Esophagus muscularis mucosa (tissue), 4 donors: ENCODE measurements at regions not wholly inside any gene's neighbourhood (a gene's known extent, or its start where the extent isn't known, plus 50 kb on each side); places are given as distances from the start of the nearest gene placed in this dataset.

ENCODE experiments used
- DNase-seq: peaks from one replicate; pipeline ENCODE4 v3.0.0-alpha.2; 2017; ENCODE audit errors: extremely low spot score
- H3K27ac ChIP-seq, 4 donors: fragments of 200-600 bp; sonication (generic); replicated peaks in 1 of 4; 1 replicate in 3 of 4; 2 replicates in 1 of 4; pipeline ENCODE4 v1.5.1; 2016 to 2019; ENCODE audit warnings: mild to moderate bottlenecking in 1 of 4
- H3K27me3 ChIP-seq, 4 donors: fragments of 200-600 bp; sonication (generic); one replicate each; pipeline versions ENCODE4 v1.5.1 to v1.6.0; 2016 to 2019
- H3K36me3 ChIP-seq, 4 donors: fragments of 200-600 bp; sonication (generic); one replicate each; pipeline ENCODE4 v1.5.1; 2016 to 2019
- H3K4me1 ChIP-seq, 4 donors: fragments of 200-600 bp; sonication (generic); one replicate each; pipeline ENCODE4 v1.5.1; 2016 to 2019
- H3K4me3 ChIP-seq, 4 donors: fragments of 200-600 bp; sonication (generic); 1 replicate in 2 of 4; 2 replicates in 2 of 4; pipeline ENCODE4 v1.5.1; 2016 to 2019; ENCODE audit warnings: mild to moderate bottlenecking in 4 of 4, moderate library complexity in 1 of 4
- H3K9me3 ChIP-seq, 4 donors: fragments of 200-600 bp; sonication (generic); 1 replicate in 3 of 4; 2 replicates in 1 of 4; pipeline ENCODE4 v1.5.1; 2016 to 2019
- CTCF ChIP-seq, 3 experiments: fragments of 200-600 bp in 2 of 3; fragments of 450-650 bp in 1 of 3; sonication (generic) in 2 of 3; IDR thresholded peaks; one replicate each; pipeline ENCODE4 v1.5.1; 2017 to 2019; ENCODE audit warnings: antibody characterized with exemption in 3 of 3, mild to moderate bottlenecking in 2 of 3, moderate library complexity in 1 of 3
- EP300 ChIP-seq: sonication (generic); formaldehyde crosslinking; IDR thresholded peaks from one replicate; pipeline ENCODE4 v1.6.1; 2017; ENCODE audit warnings: antibody characterized with exemption
- POLR2A ChIP-seq: fragments of 450-650 bp; IDR thresholded peaks from one replicate; pipeline ENCODE4 v1.6.1; 2017; ENCODE audit warnings: antibody characterized with exemption, moderate library complexity, mild to moderate bottlenecking, low read depth
- POLR2AphosphoS5 ChIP-seq, 2 donors: sonication (generic); formaldehyde crosslinking; IDR thresholded peaks; one replicate each; pipeline ENCODE4 v1.6.1; 2017; ENCODE audit warnings: antibody characterized with exemption in 2 of 2
- WGBS: methylation state at CpG from one replicate; pipeline ENCODE4 v1.1.5; 2018; 5-methylcytosine and 5-hydroxymethylcytosine counted together
- intact Hi-C: fragments of 100-400 bp; cut with DNase I; formaldehyde crosslinking; loops from one replicate; pipeline ENCODE4 v1.15.1; 2023

GRCh38 chr4:77309496-77309895 lies 152.5 kb downstream of the CCNG2 start:
- TF ChIP-seq EP300, result no peak
- TF ChIP-seq POLR2AphosphoS5 (IDR thresholded peaks at IDR 0.05), result no peak
- TF ChIP-seq CTCF (IDR thresholded peaks at IDR 0.05), result no peak
- TF ChIP-seq POLR2A, result no peak
- intact Hi-C loops, result no loop called here
- 62% methylated on average over 2 of the region's 2 CpGs for WGBS
- no peak for DNase-seq
- no peaks in the 10 kb centered on the region for H3K27me3 ChIP-seq
- H3K27ac ChIP-seq, result no peak overlapping the region
- H3K4me1 ChIP-seq, result no peaks in the 10 kb centered on the region
- H3K36me3 ChIP-seq, result no peaks in the 10 kb centered on the region
- no peak overlapping the region for H3K4me3 ChIP-seq
- peaks cover 0 to 4% (median 0%) of the 10 kb centered on the region in 4 donors for H3K9me3 ChIP-seq

DNA sequence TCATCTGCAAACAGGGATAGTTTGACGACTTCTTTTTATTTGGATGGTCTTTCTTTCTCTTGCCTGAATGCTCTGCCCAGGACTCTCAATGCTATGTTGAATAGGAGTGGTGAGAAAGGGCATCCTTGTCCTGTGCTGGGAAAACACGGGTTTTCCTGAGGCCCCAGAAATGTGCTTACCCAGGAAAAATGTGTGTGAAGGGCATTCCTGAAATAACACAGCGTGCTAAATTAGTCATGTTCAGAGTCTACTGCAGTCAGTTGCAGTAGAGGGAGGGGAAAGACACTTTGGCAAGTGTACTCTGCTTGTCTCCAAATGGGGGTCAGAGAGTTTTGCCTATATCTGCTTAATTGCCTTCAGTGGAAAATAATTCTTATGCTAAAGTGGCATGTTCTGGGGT lies 153.9 kb downstream of the CCNG2 start:
- intact Hi-C loops, result no loop called here
- DNase-seq, result no peak
- 28% methylated on average over 2 of the region's 3 CpGs for WGBS
- Histone ChIP-seq H3K27me3 (no peaks in the 10 kb centered on the region), H3K9me3 (peaks cover 0 to 4% (median 0%) of the 10 kb centered on the region in 4 donors), H3K4me1 (no peaks in the 10 kb centered on the region), H3K4me3 (no peak overlapping the region), H3K36me3 (no peaks in the 10 kb centered on the region), H3K27ac (no peak overlapping the region)
- TF ChIP-seq POLR2AphosphoS5 (IDR thresholded peaks at IDR 0.05) (no peak), CTCF (IDR thresholded peaks at IDR 0.05) (no peak), EP300 (no peak), POLR2A (no peak)

DNA sequence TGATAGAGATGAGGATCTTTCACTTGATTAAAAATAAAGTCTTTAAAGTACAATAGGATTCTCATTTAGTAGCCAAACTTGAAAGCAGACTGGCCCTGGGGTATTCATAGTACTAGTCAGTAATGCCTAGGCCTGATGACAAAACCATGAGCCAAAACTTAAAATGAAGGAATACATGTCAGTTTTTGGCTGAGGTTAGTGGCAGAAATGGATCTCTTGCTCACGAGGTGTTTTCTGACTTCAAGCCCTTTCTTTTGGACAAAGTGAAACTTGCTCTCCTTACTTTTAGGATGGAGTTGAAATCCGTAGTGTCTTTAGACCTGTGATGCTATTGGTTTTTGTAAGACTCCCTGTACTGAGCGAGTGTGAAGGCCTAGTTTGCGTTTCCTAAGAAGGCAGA lies 157.7 kb downstream of the CCNG2 start:
- Histone ChIP-seq H3K27ac (no peak overlapping the region), H3K4me3 (no peak overlapping the region), H3K27me3 (no peaks in the 10 kb centered on the region), H3K9me3 (peaks cover 0 to 8% (median 2%) of the 10 kb centered on the region in 4 donors), H3K4me1 (no peaks in the 10 kb centered on the region), H3K36me3 (no peaks in the 10 kb centered on the region)
- 78% methylated on average over 4 of the region's 4 CpGs for WGBS
- TF ChIP-seq POLR2AphosphoS5 (IDR thresholded peaks at IDR 0.05), result no peak
- TF ChIP-seq EP300, result no peak
- no peak for TF ChIP-seq POLR2A
- no peak for TF ChIP-seq CTCF (IDR thresholded peaks at IDR 0.05)
- DNase-seq, result peak; percentile 14
- intact Hi-C loops, result no loop called here

GRCh38 chr4:77327151-77327550 lies 170.1 kb downstream of the CCNG2 start:
- intact Hi-C loops, result no loop called here
- no peak for DNase-seq
- no peak for TF ChIP-seq CTCF (IDR thresholded peaks at IDR 0.05)
- Histone ChIP-seq H3K9me3 (peaks cover 0 to 9% (median 2%) of the 10 kb centered on the region in 4 donors), H3K4me1 (no peaks in the 10 kb centered on the region), H3K27ac (no peak overlapping the region), H3K27me3 (peaks cover 0 to 12% (median 0%) of the 10 kb centered on the region in 4 donors), H3K36me3 (no peaks in the 10 kb centered on the region), H3K4me3 (no peak overlapping the region)
- WGBS, result 64% methylated on average over 6 of the region's 6 CpGs

GRCh38 chr4:77332696-77333270 lies 175.8 kb downstream of the CCNG2 start:
- Histone ChIP-seq H3K36me3 (no peaks in the 10 kb centered on the region), H3K9me3 (peaks cover 0 to 30% (median 17%) of the 10 kb centered on the region in 4 donors), H3K4me3 (no peak overlapping the region), H3K27me3 (peaks cover 0 to 4% (median 0%) of the 10 kb centered on the region in 4 donors), H3K4me1 (no peaks in the 10 kb centered on the region), H3K27ac (no peak overlapping the region)
- intact Hi-C loops, result no loop called here
- WGBS, result 67% methylated on average over 2 of the region's 2 CpGs
- TF ChIP-seq EP300 (no peak), CTCF (IDR thresholded peaks at IDR 0.05) (no peak), POLR2A (no peak), POLR2AphosphoS5 (IDR thresholded peaks at IDR 0.05) (no peak)
- DNase-seq, result no peak
